ENCODE measurements at regions not wholly inside any gene's neighbourhood (a gene's known extent, or its start where the extent isn't known, plus 50 kb on each side); places are given as distances from the start of the nearest gene placed in this dataset.

DNA sequence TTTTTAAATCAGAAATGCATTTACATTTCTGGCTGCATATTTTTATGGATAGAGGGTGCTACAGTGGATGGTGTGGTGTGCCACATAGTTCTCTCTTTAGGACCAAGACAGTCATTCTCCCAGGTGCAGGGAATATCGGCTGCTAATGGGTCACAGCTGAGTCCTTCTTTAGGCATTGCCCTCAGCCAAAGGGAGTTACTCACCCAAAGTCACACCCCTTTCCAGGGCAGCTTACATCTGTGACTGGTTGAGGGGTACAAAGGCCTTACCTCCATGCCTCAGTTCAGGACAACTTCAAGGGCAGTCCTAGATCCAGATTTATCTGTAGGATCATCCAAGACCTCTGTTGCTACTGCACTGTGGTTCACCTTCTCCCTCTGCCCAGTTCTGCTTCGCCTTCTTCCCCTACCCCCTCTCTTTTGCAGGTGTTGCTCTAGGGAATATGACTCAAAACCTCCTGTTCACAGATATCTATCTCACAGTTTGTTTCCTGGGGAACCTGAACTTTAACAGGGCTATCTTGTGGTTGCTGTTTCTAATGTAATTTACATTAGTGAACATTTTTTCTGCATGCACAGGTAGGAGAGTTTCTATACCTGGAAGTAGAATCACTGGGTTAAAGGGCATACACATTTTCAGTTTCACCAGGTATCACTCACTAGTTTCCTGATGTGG lies 413.9 kb downstream of the RPS6KC1 start:
- Histone ChIP-seq H3K9me3 (no peaks in the 10 kb centered on the region), H3K36me3 (no peaks in the 10 kb centered on the region), H3K4me3 (no peak overlapping the region), H3K4me1 (no peaks in the 10 kb centered on the region), H3K27me3 (no peaks in the 10 kb centered on the region), H3K27ac (no peak overlapping the region)
- TF ChIP-seq, protein P1, sequence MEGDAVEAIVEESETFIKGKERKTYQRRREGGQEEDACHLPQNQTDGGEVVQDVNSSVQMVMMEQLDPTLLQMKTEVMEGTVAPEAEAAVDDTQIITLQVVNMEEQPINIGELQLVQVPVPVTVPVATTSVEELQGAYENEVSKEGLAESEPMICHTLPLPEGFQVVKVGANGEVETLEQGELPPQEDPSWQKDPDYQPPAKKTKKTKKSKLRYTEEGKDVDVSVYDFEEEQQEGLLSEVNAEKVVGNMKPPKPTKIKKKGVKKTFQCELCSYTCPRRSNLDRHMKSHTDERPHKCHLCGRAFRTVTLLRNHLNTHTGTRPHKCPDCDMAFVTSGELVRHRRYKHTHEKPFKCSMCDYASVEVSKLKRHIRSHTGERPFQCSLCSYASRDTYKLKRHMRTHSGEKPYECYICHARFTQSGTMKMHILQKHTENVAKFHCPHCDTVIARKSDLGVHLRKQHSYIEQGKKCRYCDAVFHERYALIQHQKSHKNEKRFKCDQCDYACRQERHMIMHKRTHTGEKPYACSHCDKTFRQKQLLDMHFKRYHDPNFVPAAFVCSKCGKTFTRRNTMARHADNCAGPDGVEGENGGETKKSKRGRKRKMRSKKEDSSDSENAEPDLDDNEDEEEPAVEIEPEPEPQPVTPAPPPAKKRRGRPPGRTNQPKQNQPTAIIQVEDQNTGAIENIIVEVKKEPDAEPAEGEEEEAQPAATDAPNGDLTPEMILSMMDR (IDR thresholded peaks at IDR 0.05): no peak
- DNase-seq (ENCODE audit: low spot score): no peak

DNA sequence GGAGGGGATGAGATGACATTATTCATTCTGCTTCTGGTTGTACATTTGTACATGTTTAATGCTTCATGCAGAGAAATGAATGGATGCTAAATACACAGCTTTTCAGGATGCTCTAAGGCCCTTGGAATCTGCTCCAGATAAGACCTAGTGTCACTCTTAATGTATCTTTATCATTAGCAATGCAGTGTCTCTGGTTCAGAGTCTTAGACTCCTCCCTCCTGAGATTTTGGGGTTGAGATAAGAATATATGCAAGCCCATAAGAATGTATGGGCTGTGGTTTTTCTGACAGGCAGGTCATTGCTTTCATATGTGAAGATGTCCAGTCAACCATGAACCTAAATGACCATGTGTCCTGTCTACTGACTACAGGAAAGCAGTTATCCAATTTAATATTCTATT lies 415.5 kb downstream of the RPS6KC1 start:
- Histone ChIP-seq H3K4me1 (no peaks in the 10 kb centered on the region), H3K27ac (no peak overlapping the region), H3K9me3 (no peaks in the 10 kb centered on the region), H3K4me3 (no peak overlapping the region), H3K36me3 (no peaks in the 10 kb centered on the region), H3K27me3 (no peaks in the 10 kb centered on the region)
- no peak for DNase-seq (ENCODE audit: low spot score)
- TF ChIP-seq, protein P1 (IDR thresholded peaks at IDR 0.05): no peak

GRCh38 chr1:213474054-213474453 lies 423.0 kb downstream of the RPS6KC1 start:
- Histone ChIP-seq H3K4me1 (peaks cover 0 to 8% of the 10 kb centered on the region in 2 donors), H3K9me3 (no peaks in the 10 kb centered on the region), H3K4me3 (no peak overlapping the region), H3K27ac (no peak overlapping the region), H3K36me3 (no peaks in the 10 kb centered on the region), H3K27me3 (no peaks in the 10 kb centered on the region)
- DNase-seq (ENCODE audit: low spot score): no peak
- TF ChIP-seq, protein P1 (IDR thresholded peaks at IDR 0.05): no peak

DNA sequence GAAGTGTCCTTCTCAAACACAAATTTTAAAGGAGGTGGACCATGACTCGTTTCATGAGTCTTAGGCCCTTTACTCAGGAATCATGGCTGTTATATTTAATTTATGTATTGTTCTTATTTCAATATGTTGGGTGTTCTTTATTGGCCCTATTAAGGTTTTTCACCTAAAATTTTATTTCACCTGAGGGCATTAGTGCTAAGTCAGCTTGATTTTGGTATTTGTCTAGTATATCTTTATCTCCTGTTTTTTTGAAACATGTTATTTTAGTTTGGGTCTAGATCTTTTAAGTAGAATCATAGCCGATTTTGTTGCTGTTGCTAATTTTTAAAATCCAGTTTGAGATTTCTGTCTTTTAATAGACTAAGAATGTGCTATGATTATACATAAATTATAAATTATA lies 430.4 kb downstream of the RPS6KC1 start:
- TF ChIP-seq, protein P1 (IDR thresholded peaks at IDR 0.05): no peak
- Histone ChIP-seq H3K27ac (no peak overlapping the region), H3K27me3 (no peaks in the 10 kb centered on the region)

DNA sequence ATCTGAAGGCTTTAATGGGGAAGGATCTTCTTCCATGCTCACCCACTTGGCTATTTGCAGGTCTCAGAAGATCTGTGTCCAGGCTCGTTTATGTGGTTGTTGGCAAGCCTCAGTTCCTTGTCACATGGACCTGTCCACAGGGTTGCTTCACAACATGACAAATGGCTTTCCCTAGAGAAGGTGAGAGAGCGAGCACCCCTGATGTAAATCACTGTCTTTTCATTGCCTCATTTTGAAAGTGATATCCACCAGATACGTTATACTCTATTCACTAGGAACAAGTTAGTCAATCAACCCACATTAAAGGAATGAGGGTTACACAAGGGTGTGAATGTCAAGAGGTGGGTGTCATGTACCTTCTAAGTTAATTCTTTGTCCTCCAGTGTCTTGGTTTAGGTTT lies 433.3 kb downstream of the RPS6KC1 start:
- Histone ChIP-seq H3K9me3 (no peaks in the 10 kb centered on the region), H3K27ac (no peak overlapping the region), H3K4me1 (no peaks in the 10 kb centered on the region), H3K27me3 (no peaks in the 10 kb centered on the region), H3K4me3 (no peak overlapping the region), H3K36me3 (no peaks in the 10 kb centered on the region)
- TF ChIP-seq, protein P1 (IDR thresholded peaks at IDR 0.05): no peak
- no peak for DNase-seq (ENCODE audit: low spot score)

More for the DNA sequence above, 430.4 kb downstream of the RPS6KC1 start:
- Histone ChIP-seq H3K4me1 (no peaks in the 10 kb centered on the region), H3K36me3 (no peaks in the 10 kb centered on the region), H3K9me3 (no peaks in the 10 kb centered on the region), H3K4me3 (no peak overlapping the region)
- DNase-seq (ENCODE audit: low spot score): no peak

GRCh38 chr1:213484758-213485157 lies 433.7 kb downstream of the RPS6KC1 start:
- H3K9me3 ChIP-seq: no peaks in the 10 kb centered on the region
- no peaks in the 10 kb centered on the region for H3K4me1 ChIP-seq
- H3K36me3 ChIP-seq: no peaks in the 10 kb centered on the region
- TF ChIP-seq, protein P1 (IDR thresholded peaks at IDR 0.05): no peak
- DNase-seq (ENCODE audit: low spot score): no peak
- H3K27ac ChIP-seq: no peak overlapping the region
- no peaks in the 10 kb centered on the region for H3K27me3 ChIP-seq
- H3K4me3 ChIP-seq: no peak overlapping the region
